ENCODE measurements at regions not wholly inside any gene's neighbourhood (a gene's known extent, or its start where the extent isn't known, plus 50 kb on each side); places are given as distances from the start of the nearest gene placed in this dataset.

- Histone ChIP-seq H3K27me3 (no peaks in the 10 kb centered on the region), H3K9me3 (peaks cover 6% of the 10 kb centered on the region), H3K4me1 (no peaks in the 10 kb centered on the region), H3K36me3 (no peaks in the 10 kb centered on the region), H3K4me3 (no peak overlapping the region), H3K27ac (no peak overlapping the region)
- 39% methylated on average over 7 of the region's 7 CpGs for WGBS
- TF ChIP-seq EP300 (IDR thresholded peaks at IDR 0.05) (no peak), POLR2A (IDR thresholded peaks at IDR 0.05) (no peak), POLR2AphosphoS5 (IDR thresholded peaks at IDR 0.05) (no peak), CTCF (IDR thresholded peaks at IDR 0.05) (no peak)
- no peak for DNase-seq (ENCODE audit: low spot score in 2 of 2)
These were observed 331.5 kb downstream of the HRH4 start for GRCh38 chr18:24791751-24792545.

DNA sequence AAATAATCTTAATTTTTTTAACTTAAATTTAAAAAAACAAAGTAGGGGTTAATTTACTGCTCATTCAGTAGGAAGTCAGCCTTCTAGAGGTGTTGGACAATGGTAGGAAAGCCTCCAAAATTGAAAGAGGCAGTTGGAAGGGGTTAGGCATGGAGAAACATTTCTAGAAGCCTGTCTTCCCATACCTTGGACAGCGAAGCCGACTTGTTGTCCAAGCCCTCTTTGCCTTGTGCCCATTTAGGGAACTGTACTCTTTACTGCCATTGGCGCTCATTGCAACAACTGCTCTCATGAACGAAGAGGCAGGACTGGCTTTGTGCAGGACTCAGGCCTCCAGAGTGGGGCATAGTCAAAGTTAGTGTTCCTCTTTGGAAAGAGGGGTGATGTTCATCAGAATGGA is 333.3 kb downstream of the HRH4 start:
- Histone ChIP-seq H3K27me3 (no peaks in the 10 kb centered on the region), H3K9me3 (no peaks in the 10 kb centered on the region), H3K4me3 (no peak overlapping the region), H3K4me1 (no peaks in the 10 kb centered on the region), H3K27ac (no peak overlapping the region), H3K36me3 (no peaks in the 10 kb centered on the region)
- TF ChIP-seq POLR2AphosphoS5 (IDR thresholded peaks at IDR 0.05) (no peak), POLR2A (IDR thresholded peaks at IDR 0.05) (no peak), CTCF (IDR thresholded peaks at IDR 0.05) (no peak), EP300 (IDR thresholded peaks at IDR 0.05) (no peak)
- DNase-seq (ENCODE audit: low spot score in 2 of 2) = no peak
- WGBS = 88% methylated on average over 4 of the region's 4 CpGs

DNA sequence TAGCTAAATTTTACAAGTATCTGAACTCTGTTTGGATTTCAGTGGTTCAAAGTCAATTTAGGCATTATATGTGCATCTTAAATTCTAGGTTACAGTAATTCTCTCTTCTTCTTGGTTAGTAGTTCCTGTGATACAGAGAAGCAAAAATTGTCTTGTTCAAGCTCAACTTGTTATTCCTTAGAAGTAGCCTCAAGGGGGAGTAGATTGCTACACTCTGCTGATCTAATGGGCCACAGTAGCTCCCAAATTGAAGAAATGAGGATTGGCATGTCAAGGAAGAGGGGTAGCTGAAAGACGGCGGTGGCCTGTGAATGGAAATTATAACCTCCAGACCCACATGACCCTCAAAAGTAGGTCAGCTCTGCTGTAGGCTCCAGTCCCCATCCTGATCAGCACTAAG is 334.7 kb downstream of the HRH4 start:
- Histone ChIP-seq H3K27me3 (no peaks in the 10 kb centered on the region), H3K27ac (no peak overlapping the region), H3K4me3 (no peak overlapping the region), H3K4me1 (peaks cover 7% of the 10 kb centered on the region), H3K36me3 (no peaks in the 10 kb centered on the region), H3K9me3 (no peaks in the 10 kb centered on the region)
- no peak for DNase-seq (ENCODE audit: low spot score in 2 of 2)
- 86% methylated on average over 2 of the region's 2 CpGs for WGBS
- no peak for TF ChIP-seq POLR2AphosphoS5 (IDR thresholded peaks at IDR 0.05)
- no peak for TF ChIP-seq POLR2A (IDR thresholded peaks at IDR 0.05)
- no peak for TF ChIP-seq EP300 (IDR thresholded peaks at IDR 0.05)
- no peak for TF ChIP-seq CTCF (IDR thresholded peaks at IDR 0.05)

DNA sequence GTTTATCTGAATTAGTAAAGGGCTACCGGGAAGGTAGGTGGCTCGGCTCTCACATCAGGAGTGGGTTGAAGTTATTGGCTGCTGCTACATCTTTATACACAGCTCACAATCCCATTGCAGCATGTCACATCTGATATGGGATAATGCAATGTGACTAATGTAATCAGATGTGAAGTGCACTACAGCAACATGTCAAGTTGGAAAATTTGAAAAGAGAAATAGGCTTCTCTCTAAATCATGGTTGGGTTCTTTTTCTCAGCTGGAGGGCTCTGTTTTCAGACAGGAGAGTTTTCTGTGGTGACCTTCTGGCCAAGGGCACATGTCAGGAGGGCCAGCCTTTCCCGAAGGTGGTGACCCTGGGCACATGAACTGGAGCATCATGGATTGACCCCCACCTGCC is 337.5 kb downstream of the HRH4 start:
- Histone ChIP-seq H3K9me3 (no peaks in the 10 kb centered on the region), H3K36me3 (no peaks in the 10 kb centered on the region), H3K27ac (no peak overlapping the region), H3K4me1 (peaks cover 7% of the 10 kb centered on the region), H3K4me3 (no peak overlapping the region), H3K27me3 (no peaks in the 10 kb centered on the region)
- WGBS = 77% methylated on average over 3 of the region's 3 CpGs
- no peak for TF ChIP-seq CTCF (IDR thresholded peaks at IDR 0.05)
- DNase-seq (ENCODE audit: low spot score in 2 of 2) = no peak

DNA sequence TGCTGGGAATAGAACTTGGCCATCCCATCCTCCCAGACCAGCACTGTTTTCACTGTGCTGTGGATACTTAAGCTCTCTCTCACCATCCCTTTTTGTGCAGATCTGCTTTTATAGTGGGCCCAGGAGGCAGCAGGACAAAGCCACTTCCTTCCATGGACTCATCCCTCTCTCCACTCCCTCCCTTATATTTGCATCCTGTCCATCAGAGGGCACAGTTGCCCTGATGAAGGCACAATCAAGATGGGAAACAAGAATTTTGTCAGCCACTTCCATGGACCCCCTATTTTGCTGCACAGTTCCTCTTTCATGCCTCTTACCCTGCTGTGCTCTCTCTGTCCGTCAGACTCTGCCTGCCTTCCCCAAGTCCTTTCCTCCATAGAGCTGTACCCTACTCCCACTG is 338.7 kb downstream of the HRH4 start:
- WGBS = 79% methylated on average over 1 of the region's 1 CpG
- no peaks in the 10 kb centered on the region for H3K36me3 ChIP-seq
- no peak overlapping the region for H3K4me3 ChIP-seq
- peaks cover 7% of the 10 kb centered on the region for H3K4me1 ChIP-seq
- no peak overlapping the region for H3K27ac ChIP-seq
- no peak for DNase-seq (ENCODE audit: low spot score in 2 of 2)
- H3K27me3 ChIP-seq = no peaks in the 10 kb centered on the region
- H3K9me3 ChIP-seq = no peaks in the 10 kb centered on the region
- TF ChIP-seq CTCF (IDR thresholded peaks at IDR 0.05) = no peak
- TF ChIP-seq POLR2A (IDR thresholded peaks at IDR 0.05) = no peak
- no peak for TF ChIP-seq POLR2AphosphoS5 (IDR thresholded peaks at IDR 0.05)
- TF ChIP-seq EP300 (IDR thresholded peaks at IDR 0.05) = no peak

Measured in suprapubic skin (tissue), 4 donors.